Hypothalamus (tissue), 51 donors: ENCODE measurements at regions not wholly inside any gene's neighbourhood (a gene's known extent, or its start where the extent isn't known, plus 50 kb on each side); places are given as distances from the start of the nearest gene placed in this dataset.

Experiments
- DNase-seq, 51 donors: peaks; one replicate each; lab custom pipeline; 2025; lab: John Stamatoyannopoulos, UW

DNA sequence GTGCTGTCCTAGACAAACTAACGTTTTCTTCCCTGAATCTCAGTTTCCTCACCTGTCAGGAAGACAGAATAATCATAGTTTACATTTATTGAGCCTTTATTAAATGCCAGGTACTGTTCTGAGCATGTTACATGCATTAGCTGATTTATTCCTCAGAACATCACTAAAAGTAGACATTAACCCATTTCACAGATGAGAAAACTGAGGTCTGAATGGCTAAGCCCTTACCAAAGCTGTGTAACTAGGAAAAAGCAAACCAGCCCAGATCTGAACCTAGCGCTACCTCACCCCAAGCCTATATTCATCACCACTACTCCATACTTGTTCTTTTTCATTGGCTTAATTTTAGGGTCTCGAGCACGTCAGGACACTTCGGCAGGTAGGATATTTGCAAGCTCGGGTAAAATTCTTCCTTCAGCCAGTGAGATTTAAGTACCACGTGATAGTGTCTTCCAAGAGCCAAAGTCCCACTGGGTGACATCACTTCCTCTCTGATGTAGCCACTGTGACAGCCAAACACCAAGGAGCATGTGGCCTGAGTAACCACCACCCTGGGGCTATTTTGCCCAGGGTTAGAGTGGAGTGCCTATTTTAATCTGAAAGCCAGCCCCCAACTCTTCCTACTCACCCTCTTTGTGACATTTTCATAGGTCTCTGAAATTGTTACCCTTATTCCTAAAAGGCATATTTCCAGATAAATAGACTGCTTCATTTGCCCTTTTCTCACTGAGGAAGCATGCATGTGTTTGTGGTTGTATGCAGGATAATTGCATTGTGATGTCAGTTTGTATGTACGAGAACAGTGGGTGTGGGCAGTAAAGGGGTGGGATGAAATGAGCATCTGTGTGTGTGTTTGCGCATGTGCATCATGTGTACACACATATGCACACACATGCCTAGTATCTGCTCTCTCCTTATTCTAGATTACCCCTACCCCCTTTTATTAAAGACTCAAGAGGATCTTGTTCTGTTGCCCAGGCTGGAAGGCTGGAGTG lies 62.2 kb upstream of the WSCD2 start:
- no peak for DNase-seq

DNA sequence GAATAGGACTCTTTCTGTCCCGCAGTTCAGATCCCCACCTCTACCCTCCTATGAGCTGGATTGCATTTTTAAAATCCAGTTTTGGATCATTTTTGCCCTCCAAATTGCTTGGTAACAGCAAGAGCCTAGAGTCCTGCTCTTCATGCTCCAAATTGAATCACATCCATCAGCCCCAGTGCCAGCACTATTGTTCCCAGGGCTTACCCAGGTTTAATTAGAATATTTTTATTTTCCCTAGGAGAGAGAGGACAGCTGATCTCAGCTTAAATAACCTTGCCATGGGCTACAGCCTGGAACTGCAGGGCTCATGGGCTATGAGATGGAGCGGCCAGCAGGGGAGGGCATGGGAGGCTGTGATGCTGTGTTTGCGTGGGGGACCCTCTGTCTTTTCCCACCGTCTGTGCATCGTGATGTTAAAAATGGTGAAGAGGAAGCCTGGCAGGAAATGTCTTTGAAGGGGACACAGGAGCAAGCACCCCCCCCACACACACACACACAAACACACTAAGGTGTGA lies 59.4 kb upstream of the WSCD2 start:
- no peak for DNase-seq

DNA sequence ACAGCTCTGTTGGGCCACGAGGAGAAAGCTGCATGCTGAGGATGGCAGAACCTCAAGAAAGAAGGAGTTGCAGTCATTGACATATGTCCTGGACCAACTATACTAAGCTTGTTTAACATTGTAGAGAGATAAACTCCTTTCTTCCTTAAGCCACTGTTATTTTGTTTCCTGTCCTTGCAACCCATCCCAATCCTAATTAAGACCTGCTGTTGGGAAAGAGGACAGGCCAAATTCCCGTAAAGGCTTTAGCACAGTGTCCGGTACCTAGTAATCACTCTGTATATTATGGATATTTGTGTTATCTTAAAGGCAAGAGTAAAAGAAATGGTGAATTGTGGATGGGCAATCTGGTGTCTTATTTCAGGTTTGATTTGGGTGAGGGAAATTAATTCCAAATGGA lies 53.5 kb upstream of the WSCD2 start:
- DNase-seq = no peak

DNA sequence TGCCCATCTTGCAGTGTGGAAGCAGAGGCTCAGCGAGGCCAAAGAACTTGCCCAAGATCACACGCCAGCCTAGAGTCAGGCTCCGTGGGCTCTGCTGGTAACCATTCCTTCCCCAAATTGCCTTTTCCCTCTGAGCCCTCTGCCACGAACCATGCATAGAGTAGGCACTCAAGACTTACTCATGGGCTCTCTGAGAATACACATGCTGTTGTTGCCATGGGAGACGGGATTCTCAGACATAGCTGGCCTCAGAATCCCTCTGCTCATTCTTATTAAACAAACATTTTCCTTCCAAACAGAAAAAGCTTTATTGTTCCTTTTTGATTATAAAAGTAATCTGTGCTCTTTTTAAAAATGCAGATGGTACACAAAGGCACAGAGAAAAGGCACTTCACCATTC lies 52.5 kb upstream of the WSCD2 start:
- peak in 4 of 51 donors; percentile 1 to 24 (median 3) for DNase-seq

DNA sequence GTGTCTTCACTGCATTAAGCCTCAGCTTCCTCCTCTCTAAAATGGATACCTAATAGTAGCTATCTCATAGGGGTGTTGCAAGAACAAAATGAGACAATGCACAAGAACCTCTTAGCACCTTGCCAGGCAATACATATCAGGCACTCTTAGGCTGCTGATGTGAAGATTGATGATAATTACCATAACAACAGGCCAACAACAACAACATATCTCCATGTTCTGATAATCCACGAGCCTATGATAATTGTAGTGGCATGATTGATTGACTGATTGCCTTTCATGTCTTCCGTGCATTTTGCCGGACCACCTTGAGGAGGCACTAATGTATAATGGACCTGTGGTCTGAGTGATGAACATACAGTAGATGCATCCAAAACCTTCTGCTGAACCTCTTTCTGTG lies 50.7 kb upstream of the WSCD2 start:
- DNase-seq = no peak
